GM21390 (cell line): ENCODE measurements at regions not wholly inside any gene's neighbourhood (a gene's known extent, or its start where the extent isn't known, plus 50 kb on each side); places are given as distances from the start of the nearest gene placed in this dataset.
"Not testable (repeated sequence)": the region's sequence is repeated elsewhere in the genome, so short reads cannot be mapped to it uniquely, and the experiment has no call there.

ENCODE experiments used
- ATAC-seq: cut with Tn5 transposase; IDR thresholded peaks from one replicate; pipeline ENCODE4 v1.9.1; 2021; ENCODE audit not compliant: unreplicated experiment

DNA sequence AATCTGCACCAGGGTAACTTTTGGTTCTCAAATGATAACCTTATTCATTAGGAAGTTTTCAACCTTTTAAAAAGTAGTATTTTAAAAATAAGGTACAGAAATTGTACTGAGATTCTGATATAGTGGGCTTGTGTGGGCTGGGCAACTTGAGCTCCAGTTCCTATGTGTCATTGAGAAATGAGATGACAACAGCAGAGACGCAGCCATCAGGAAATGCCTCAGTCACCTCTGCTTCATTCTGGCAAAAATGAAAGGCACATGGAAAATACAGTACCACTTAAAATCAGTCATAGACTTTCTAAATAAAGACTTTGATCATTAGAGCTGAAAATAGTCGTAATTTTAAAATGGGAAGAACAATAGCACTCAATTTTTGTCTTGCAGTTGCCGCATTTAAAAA lies 480.2 kb downstream of the PLK2 start:
- no peak for ATAC-seq

DNA sequence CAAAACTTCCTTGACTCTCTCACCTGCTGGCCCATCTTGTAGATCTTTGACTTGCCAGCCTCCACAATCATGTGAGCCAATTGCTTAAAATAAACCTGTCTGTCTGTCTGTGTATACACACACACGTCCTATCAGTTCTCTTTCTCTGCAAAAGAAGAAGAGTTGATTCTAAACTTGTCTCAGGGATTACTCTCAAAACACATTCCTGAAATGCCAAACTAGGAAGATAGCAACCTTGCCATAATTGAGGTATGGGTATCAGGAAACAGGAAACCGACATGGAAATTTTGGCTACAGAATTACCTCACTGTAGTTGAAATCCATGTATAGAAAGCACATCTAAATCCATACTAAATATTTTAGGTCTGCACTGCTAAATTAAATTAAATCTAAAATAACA lies 483.4 kb downstream of the PLK2 start:
- ATAC-seq = no peak

DNA sequence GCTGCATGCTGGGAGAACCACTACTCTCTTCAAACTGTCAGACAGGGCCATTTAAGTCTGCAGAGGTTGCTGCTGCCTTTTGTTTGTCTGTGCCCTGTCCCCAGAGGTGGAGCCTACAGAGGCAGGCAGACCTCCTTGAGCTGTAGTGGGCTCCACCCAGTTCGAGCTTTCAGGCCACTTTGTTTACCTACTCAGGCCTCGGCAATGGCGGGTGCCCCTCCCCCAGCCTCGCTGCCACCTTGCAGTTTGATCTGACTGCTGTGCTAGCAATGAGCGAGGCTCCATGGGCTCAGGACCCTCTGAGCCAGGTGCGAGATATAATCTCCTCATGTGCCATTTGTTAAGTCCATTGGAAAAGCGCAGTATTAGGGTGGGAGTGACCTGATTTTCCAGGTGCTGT lies 487.8 kb downstream of the PLK2 start:
- ATAC-seq = not testable (repeated sequence)

DNA sequence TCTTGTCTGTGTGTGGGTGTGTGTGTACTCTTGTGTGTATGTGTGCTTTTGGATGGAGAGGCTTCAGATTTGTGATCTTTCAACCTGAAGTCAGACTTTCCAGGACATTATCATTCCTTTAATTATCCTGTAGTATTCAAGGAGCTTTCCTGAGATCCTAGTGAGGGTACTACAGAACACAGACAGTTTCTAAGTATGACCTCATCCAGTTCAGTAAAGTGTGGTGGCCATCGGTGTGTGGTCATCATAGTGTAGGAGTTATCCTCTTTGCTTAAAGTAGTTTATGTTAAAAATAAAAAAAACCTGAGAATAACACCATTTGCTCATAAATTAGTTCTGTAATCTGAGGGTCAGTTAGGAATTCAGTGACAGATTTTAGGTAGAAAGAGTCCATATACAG lies 478.0 kb upstream of the ACTBL2 start:
- ATAC-seq = no peak

DNA sequence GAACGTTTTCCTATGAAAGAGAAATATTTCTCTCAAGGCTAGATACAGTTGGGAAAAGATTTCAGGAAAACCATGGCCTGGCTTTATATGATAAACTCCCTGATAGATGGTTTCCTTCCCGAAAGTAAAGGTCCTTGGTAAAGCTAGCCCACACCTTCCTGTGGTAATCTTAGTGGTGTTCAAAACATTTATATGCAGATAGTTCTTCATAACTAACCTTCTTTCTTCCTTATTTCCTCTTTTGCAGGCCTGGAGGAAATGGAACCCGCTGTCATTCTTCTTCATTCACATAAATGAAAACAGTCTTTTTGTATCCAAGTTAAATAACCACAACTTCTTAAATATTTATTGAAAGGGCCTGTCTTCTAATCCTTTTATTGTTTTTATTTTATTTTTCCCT lies 474.0 kb upstream of the ACTBL2 start:
- no peak for ATAC-seq

DNA sequence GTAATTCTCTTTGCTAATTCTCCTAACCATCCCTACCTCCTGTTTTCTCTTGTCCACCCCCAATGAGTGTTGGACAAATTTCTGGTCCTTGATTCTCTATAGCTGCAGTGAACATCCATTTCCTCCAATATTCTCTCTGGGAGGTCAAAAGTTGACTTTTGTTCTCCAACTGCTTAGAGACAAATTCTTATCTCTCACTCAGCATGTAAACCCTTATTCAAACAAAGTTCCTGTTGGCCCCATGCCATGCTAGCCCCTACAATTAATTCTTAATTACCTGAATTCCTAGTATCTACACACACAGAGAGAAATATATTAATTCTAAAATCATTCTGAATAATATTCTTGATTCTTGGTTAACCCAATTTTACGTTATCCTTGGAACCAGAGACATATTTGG lies 472.9 kb upstream of the ACTBL2 start:
- ATAC-seq = no peak

DNA sequence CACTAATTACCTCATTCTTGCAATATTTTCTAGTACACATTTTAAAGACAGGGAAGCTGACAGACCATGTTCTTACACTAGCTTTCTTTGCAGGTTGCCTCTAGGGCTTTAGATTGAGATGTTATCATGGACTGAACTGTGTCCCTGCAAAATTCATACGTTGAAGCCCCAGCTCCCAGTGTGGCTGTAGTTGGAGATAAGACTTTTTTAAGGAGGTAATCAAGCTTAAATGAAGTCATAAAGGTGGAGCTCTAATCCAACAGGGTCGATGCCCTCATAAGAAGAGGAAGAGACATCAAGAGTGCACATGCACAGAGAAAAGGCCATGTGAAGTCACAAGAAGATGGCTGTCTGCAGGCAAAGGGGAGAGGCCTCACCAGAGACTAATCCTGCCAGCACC lies 471.2 kb upstream of the ACTBL2 start:
- no peak for ATAC-seq

DNA sequence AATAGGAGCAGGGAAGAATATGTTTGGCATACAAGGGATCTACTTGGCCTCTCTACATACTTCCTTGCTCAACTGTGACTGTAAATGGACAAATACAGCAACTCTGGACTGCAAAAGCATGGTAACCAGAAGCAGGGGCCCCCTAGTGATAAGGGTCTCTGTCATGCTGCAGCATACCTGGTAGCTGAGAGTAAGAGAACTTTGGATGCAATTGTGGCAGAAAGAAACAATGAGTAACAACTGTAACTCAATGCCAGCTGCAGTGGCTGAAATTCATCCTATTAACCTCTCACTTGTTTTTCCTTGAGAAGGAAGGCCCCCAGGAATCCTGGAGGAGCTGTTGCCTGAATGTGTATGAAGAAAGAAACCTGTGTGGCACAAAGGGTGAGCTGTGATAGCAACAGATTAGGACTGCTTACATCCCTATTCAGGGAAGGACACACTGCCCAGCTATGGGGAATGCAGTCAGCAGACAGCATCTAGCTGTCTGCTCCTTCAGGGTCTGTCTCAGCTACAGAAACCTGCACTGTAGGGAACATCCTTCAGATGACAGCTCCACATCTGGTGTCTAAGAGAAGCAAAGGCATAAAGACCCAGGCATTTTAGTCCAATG lies 468.1 kb upstream of the ACTBL2 start:
- ATAC-seq = no peak

DNA sequence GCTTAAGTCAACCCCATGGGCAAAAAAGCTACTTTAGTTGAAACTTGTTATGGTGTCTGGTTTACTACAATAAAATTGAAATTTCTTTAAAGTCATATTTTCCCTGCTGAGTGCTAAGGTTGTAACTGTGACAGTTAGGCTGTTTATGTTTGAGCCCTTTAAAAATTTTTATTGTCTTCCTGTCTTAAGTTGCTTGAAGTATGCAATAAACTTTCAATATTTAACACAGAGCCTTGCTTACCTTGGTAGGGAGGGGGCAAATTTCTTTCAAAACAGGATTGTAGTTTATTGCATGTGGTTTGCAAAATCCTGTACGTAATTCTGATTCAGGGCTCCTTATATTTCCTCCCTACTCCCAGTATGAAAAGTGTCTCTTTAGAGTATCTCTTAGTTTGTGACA lies 465.5 kb upstream of the ACTBL2 start:
- ATAC-seq = no peak

DNA sequence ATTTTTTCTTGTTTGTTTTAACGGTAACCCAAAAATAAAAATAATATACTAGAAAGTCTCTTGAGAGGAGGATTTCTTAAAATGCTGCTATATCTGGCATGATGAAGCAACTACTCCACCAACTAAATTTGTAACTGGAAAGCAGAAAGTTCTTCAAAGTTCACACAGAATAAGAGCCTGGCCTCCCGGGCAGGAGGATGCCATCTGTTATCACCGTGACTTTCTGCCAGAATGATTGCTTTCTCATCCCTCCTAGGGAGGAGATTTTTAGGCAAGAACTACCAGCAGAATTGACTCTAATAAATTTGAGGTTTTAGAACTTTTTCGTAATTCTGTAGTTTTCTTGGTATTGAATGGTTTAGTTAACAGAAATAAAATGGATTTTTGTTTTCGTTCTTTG lies 464.6 kb upstream of the ACTBL2 start:
- ATAC-seq = no peak

DNA sequence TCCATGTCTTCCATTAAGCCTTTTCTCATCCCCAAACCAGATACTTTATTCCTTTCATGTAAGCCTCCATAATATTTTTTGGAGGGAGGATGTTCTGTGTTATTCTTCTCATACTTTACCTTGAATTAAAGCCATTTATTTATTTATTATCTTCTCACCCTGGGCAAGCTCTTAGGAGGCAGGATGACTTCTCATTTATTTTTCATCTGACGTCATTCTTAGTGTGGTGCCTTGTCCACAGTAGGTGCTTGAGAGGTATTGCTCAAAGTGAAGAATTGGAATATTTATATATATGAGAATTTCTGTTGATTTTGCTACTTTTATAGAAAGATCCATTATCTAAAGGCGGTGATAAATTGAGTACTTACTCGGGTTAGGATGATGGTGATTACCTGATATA lies 458.3 kb upstream of the ACTBL2 start:
- ATAC-seq = no peak

DNA sequence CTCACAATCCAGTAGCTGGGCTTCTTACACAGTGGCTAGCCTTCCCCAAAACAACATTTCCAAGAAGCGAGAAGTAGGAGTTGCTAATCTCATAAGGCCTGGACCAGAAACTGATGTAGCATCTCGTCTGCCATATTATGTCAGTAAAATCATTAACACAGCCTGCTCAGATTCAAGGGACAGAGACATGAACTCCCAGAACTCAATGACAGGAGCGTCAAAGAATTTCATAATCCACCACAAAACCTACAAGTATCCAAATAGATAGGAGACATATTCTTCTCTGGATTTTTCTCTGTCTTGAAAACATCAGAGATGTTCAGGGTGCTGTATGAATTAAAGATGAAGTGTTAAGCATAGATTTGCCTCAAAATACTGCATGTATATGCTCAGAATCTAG lies 457.6 kb upstream of the ACTBL2 start:
- ATAC-seq = no peak

DNA sequence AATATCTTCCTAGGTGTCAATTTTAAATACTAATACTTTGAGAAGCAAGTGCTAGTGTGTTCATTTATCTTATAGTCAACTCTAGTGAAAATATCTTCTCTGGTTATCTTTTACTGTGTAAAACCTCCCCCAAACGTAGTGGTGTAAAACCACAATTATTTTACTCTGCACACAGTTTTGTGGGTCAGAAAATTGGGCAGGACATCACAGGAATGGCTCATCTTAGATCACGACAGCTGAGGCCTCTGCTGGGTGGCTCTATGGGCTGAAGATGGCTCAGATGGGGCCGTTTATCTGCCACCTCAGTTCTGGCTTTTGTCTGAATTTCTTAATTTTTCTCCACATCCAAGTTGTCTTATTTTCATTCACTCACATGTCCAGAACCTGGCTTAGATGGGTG lies 457.2 kb upstream of the ACTBL2 start:
- no peak for ATAC-seq

DNA sequence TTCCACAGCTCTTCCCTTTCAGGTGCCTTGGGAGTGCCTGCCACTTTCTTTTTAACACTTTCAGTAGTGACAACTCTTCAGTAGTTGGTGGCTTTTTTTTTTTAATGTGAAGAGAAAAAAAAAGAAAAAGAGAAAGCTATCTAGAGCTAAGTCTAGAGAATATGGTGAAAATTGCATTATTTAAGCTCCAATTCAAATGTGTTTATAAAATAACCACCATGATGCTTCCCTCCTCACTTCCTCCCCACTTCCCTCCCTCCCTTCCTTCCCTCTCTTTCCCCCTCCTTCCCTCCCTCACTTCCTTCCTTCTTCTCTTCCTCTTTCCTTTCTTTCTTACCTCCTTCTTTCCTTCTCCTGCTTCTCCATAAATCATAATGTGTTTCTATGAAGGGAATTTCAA lies 456.7 kb upstream of the ACTBL2 start:
- ATAC-seq = no peak

DNA sequence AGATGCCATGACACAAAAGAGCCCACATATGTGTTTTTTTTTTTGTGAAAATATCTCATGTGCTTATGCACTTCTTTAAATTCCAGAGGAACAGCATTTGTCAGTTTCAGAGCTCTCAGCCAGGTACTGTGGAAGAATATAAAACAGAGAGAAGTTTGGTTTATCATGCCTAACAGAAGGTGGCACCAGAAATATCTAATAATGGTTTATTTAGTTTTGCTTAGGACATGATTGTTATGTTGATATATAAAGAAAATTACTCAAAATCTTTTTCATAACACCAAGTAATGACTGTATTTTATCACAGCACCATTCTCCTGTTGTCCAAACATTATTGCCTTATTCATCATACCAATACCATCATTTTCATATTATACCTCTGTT lies 455.6 kb upstream of the ACTBL2 start:
- no peak for ATAC-seq

DNA sequence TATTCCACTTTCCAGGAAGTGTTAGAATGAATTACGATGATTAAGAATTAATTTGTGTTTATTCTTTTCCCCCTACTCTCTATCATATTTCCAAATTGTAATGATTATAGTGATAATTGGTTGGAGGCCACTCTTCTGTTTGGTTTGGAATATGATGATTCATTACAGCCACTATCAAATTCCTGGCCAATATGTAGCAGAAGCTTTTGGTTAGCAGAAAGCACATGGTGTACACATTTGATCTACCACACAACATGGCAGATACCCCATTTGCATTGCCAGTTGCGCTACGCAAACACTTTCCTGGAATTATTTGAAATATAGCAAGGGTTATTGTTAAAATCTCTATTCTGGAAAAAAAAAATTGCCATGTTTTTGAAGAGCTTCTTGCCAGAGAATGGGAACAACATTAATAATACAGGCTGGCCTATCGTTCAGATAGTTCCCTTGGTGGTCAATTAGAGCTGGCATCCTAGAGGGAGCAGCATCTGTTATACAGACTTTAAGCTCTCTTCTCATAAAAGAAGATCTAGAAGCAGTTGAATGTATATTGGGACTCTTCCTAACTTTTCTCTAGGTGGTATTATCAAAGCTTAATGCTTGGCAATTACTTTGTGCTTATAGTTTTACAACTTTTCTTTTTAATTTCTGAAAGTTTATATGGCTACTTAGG lies 455.0 kb upstream of the ACTBL2 start:
- ATAC-seq = no peak

DNA sequence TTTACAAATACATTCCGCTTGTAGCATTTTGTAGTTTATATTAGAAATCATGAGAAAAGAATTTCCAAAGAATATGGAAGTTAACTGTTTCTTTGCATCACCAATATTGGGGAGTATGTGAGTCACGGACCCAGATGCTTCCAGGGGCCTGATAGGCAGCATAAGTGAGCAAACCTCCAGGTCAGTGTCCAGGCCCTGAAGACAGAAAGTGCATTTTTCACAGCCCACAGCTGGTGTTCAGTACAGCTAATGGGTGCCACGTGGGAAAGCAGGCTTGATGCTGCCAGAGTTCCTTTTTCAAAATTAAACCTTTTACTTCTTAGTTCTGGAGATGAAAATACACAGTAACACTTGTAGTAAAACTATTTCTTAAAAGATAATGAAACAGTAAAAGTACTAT lies 454.4 kb upstream of the ACTBL2 start:
- ATAC-seq = no peak

DNA sequence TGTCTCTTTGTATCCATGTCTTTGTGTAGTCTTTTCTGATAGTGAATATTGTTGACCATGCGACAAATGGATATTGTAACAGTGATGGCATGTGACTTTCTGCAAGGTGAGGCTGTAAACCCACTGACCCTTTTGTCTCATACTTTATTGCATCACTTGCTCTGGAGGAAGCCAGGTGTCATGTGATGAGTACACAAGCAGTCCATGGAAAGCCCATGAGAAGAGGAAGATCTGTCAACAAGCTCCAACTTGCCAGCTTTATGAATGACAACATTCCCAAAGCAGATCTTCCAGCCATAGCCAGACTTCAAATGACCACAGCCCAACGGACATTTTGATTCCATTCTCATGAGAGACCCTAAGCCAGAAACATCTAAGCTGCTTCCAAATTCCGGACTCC lies 450.1 kb upstream of the ACTBL2 start:
- ATAC-seq = no peak

DNA sequence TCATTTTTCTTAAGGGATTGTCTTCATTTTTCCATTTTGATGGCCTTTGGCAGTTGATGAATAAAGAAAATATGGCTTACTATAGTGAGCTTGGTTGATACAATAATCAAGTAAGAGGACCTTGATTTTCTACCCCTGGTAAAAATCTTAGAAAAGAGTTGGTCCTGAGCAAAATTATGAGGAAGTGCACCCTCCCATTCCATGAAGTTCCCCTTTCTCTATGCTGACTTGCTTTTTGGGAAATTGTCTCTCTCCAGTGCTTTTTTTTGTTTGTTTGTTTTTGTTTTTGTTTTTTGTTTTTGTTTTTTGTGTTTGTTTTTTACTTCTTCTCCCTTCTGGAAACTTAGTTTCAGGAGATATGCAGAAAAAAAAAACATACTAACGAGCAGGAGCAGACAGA lies 449.2 kb upstream of the ACTBL2 start:
- no peak for ATAC-seq

DNA sequence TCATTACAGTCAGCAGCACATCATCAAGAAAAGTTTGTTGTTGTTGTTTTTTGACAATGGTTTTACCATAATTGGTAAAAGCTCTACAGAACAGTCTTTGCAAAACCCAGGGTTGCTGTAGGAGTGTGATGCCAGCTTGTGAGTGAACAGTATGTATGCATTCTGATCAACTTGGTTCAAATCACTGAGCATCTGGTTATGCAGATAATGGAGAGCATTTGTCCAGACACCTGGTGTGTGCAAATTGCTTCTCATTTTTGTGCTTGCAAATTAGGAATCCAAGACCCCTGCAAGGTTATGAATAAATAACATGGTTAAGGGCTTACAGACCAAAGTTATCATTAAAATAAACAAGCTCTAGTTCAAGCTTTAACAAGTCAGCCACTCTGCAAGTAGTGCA lies 448.7 kb upstream of the ACTBL2 start:
- ATAC-seq = no peak

DNA sequence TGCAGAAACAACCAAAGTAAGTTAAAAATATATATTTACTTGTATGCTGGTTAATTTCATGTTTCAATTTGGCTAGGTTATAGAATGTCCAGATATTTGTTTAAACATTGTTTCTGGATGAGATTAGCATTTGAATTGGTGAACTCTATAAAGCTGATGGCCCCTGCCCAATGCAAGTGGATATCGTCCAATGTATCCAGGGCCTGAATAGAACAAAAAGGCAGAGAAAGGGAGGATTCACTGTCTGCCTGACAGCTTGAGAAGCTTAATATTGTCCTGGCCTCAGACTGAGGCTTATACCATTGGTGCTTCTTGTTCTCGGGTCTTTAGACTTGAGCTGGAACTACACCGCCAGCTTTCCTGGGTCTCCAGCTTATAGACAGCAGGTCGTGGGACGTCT lies 446.7 kb upstream of the ACTBL2 start:
- ATAC-seq = no peak

DNA sequence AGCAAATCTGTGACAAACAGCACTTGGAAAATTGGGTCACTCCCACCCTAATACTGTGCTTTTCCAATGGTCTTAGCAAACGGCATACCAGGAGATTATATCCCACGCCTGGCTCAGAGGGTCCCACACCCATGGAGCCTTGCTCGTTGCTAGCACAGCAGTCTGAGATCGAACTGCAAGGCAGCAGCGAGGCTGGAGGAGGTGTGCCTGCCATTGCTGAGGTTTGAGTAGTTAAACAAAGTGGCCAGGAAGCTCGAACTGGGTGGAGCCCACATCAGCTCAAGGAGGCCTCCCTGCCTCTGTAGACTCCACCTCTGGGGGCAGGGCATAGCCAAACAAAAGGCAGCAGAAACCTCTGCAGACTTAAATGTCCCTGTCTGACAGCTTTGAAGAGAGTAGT lies 440.5 kb upstream of the ACTBL2 start:
- not testable (repeated sequence) for ATAC-seq

DNA sequence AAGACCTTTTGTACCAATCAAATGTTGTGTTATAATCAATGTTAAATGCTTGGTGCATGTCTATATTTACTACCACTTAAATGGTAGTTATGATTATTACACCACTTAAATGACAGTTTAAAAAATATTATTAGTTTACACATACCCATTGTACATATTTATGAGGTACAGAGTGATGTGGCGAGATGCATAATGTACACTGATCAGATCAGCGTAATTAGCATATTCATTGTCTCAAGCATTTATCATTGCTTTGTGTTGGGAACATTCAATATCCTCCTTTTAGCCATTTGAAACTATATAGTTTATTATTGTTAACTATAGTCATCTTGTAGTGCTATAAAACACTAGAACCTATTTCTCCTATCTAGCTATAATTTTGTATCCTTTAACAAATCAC lies 434.4 kb upstream of the ACTBL2 start:
- no peak for ATAC-seq
